Esophagus squamous epithelium (tissue), 5 donors: ENCODE measurements at regions not wholly inside any gene's neighbourhood (a gene's known extent, or its start where the extent isn't known, plus 50 kb on each side); places are given as distances from the start of the nearest gene placed in this dataset.
A peak's percentile ranks its signal among the peaks of the same experiment; 100 is the strongest.

Experiments
- DNase-seq: peaks from one replicate; lab custom pipeline; 2025; lab: John Stamatoyannopoulos, UW
- H3K27ac ChIP-seq, 4 donors: fragments of 200-600 bp; sonication (generic); one replicate each; pipeline ENCODE4 v1.5.1; 2016 to 2019; ENCODE audit warnings: mild to moderate bottlenecking in 1 of 4
- H3K27me3 ChIP-seq, 4 donors: fragments of 200-600 bp; sonication (generic); 1 replicate in 3 of 4; 2 replicates in 1 of 4; pipeline versions ENCODE4 v1.5.1 to v1.6.0; 2017 to 2021; ENCODE audit warnings: antibody characterized with exemption in 1 of 4
- H3K36me3 ChIP-seq, 3 donors: fragments of 200-600 bp; sonication (generic); one replicate each; pipeline ENCODE4 v1.5.1; 2016 to 2019
- H3K4me1 ChIP-seq, 3 donors: fragments of 200-600 bp; sonication (generic); one replicate each; pipeline ENCODE4 v1.5.1; 2017 to 2019
- H3K4me3 ChIP-seq, 4 donors: fragments of 200-600 bp; sonication (generic); 1 replicate in 3 of 4; 2 replicates in 1 of 4; pipeline ENCODE4 v1.5.1; 2016 to 2019; ENCODE audit warnings: mild to moderate bottlenecking in 2 of 4, moderate library complexity in 1 of 4
- H3K9me3 ChIP-seq, 3 donors: fragments of 200-600 bp; sonication (generic); one replicate each; pipeline ENCODE4 v1.5.1; 2016 to 2019
- CTCF ChIP-seq, 6 experiments: fragments of 450-650 bp in 4 of 6; fragments of 200-600 bp in 2 of 6; sonication (generic) in 2 of 6; IDR thresholded peaks; one replicate each; pipeline ENCODE4 v1.5.1; 2016 to 2019; ENCODE audit warnings: antibody characterized with exemption in 6 of 6, mild to moderate bottlenecking in 4 of 6, moderate library complexity in 4 of 6
- POLR2A ChIP-seq, 4 donors: fragments of 450-650 bp; IDR thresholded peaks; one replicate each; pipeline ENCODE4 v1.6.1; 2017; ENCODE audit warnings: antibody characterized with exemption in 4 of 4, mild to moderate bottlenecking in 4 of 4, moderate library complexity in 3 of 4
- WGBS, 2 donors: methylation state at CpG; one replicate each; pipeline ENCODE4 v1.1.5; 2018; 5-methylcytosine and 5-hydroxymethylcytosine counted together
- intact Hi-C: fragments of 100-400 bp; cut with DNase I; formaldehyde crosslinking; loops from one replicate; pipeline ENCODE4 v1.15.0; 2022
- donor health status: DM: yes; HTN: yes; CAD: no.

- no peak for TF ChIP-seq CTCF (IDR thresholded peaks at IDR 0.05)
- TF ChIP-seq POLR2A (IDR thresholded peaks at IDR 0.05), result no peak
- no peak overlapping the region for H3K27ac ChIP-seq
- 71 to 75% methylated on average over 4 of the region's 4 CpGs for WGBS, 2 donors
- no peak overlapping the region for H3K4me3 ChIP-seq
- no peaks in the 10 kb centered on the region for H3K36me3 ChIP-seq
- no peaks in the 10 kb centered on the region for H3K9me3 ChIP-seq
- no peaks in the 10 kb centered on the region for H3K27me3 ChIP-seq
- no peaks in the 10 kb centered on the region for H3K4me1 ChIP-seq
- intact Hi-C loops, result no loop called here
- DNase-seq, result no peak
Observed at GRCh38 chr20:60845146-60845545, 406.9 kb upstream of the CDH4 start.

DNA sequence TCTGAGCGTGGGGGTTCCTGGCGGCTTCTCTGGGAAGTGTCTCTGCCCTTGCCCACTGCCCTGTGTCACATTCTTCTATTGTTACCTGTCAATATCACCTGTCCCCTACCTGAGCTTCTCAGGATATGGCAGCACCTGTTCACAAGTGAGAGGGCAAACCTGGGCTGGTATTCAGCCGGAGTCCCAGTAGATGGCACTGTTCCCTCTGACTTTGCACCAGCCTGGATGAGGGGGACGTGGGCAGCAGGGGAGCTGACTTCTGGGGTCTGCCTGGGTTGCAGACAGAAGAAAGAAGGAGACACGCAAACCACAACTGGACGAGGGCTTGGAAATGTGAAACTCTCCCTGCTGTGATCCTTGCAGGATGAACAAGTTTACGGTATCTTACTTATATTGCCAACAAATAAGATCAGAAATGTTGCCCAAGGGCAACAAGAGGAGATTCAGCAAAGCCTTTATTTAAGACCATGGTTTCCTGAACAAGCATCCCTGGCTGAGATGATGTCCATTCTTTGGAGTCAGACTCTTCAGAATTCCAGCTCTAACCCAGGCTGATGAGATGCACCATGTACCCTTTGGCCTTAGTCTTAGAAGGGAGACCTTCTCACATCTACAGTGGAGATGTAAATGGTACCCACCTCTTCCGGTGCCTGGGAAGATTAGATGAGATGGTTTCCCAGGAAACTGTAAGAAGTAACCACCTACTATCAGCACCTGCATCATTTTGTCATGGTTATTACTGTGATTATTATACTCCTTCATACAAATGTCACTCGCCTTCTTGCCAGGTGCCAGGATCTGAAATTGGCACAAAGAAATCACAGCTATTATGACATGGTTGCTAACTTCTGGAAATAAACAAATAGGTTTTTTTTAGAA lies 400.0 kb upstream of the CDH4 start:
- intact Hi-C loops, result no loop called here
- H3K4me3 ChIP-seq, result no peak overlapping the region
- no peaks in the 10 kb centered on the region for H3K4me1 ChIP-seq
- 34 to 43% methylated on average over 6 to 8 of the region's 9 CpGs for WGBS, 2 donors
- no peaks in the 10 kb centered on the region for H3K27me3 ChIP-seq
- peaks cover 0 to 8% (median 3%) of the 10 kb centered on the region in 3 donors for H3K9me3 ChIP-seq
- no peak overlapping the region for H3K27ac ChIP-seq
- no peaks in the 10 kb centered on the region for H3K36me3 ChIP-seq
- DNase-seq, result no peak
- TF ChIP-seq POLR2A (IDR thresholded peaks at IDR 0.05) (no peak), CTCF (IDR thresholded peaks at IDR 0.05) (peak in 2 of 6 experiments; percentile 17 to 33)

GRCh38 chr20:60857708-60858107 lies 394.4 kb upstream of the CDH4 start:
- TF ChIP-seq CTCF (IDR thresholded peaks at IDR 0.05) (no peak), POLR2A (IDR thresholded peaks at IDR 0.05) (no peak)
- H3K4me1 ChIP-seq, result no peaks in the 10 kb centered on the region
- H3K27ac ChIP-seq, result no peak overlapping the region
- no peaks in the 10 kb centered on the region for H3K27me3 ChIP-seq
- WGBS, 2 donors, result 54 to 66% methylated on average over 5 to 6 of the region's 6 CpGs
- intact Hi-C loops, result no loop called here
- H3K9me3 ChIP-seq, result peaks cover 0 to 8% (median 3%) of the 10 kb centered on the region in 3 donors
- no peaks in the 10 kb centered on the region for H3K36me3 ChIP-seq
- H3K4me3 ChIP-seq, result no peak overlapping the region
- no peak for DNase-seq

- intact Hi-C loops, result no loop called here
- Histone ChIP-seq H3K9me3 (no peaks in the 10 kb centered on the region), H3K27me3 (no peaks in the 10 kb centered on the region), H3K4me3 (no peak overlapping the region), H3K27ac (no peak overlapping the region), H3K36me3 (no peaks in the 10 kb centered on the region), H3K4me1 (no peaks in the 10 kb centered on the region)
- DNase-seq, result no peak
- WGBS, 2 donors, result 61 to 73% methylated on average over 5 of the region's 5 CpGs
- TF ChIP-seq POLR2A (IDR thresholded peaks at IDR 0.05) (no peak), CTCF (IDR thresholded peaks at IDR 0.05) (no peak)
Observed at GRCh38 chr20:60862601-60863000, 389.5 kb upstream of the CDH4 start.

DNA sequence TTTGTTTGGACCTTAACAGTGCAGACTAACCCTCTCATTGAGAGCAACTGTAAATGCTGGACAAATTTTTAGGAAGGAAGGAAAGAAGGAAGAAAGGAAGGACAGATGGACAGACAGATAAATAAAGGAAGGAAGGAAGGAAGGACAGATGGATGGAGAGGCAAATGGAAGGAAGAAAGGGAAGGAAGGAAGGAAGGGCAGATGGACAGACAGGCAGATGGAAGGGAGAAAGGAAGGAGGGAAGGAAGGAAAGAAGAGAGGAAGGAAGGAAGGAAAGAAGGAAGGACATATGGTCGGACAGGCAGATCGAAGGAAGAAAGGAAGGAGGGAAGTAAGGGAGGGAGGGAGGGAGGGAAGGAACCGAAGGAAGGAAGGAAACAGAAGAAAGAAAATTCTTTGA lies 388.5 kb upstream of the CDH4 start:
- Histone ChIP-seq H3K36me3 (no peaks in the 10 kb centered on the region), H3K27ac (no peak overlapping the region), H3K4me1 (no peaks in the 10 kb centered on the region), H3K9me3 (no peaks in the 10 kb centered on the region), H3K27me3 (peaks cover 0 to 8% (median 0%) of the 10 kb centered on the region in 4 donors), H3K4me3 (no peak overlapping the region)
- DNase-seq, result no peak
- intact Hi-C loops, result no loop called here
- TF ChIP-seq CTCF (IDR thresholded peaks at IDR 0.05) (no peak), POLR2A (IDR thresholded peaks at IDR 0.05) (no peak)
- WGBS, 2 donors, result 50 to 70% methylated on average over 3 of the region's 3 CpGs
